Duodenal mucosa (tissue), 2 donors: ENCODE measurements at regions not wholly inside any gene's neighbourhood (a gene's known extent, or its start where the extent isn't known, plus 50 kb on each side); places are given as distances from the start of the nearest gene placed in this dataset.
"Not testable (repeated sequence)": the region's sequence is repeated elsewhere in the genome, so short reads cannot be mapped to it uniquely, and the experiment has no call there.

Experiments
- H3K27ac ChIP-seq: one replicate; pipeline ENCODE4 v1.7.0; 2013; ENCODE audit warnings: low read depth, low read length
- H3K27me3 ChIP-seq, 2 donors: one replicate each; pipeline ENCODE4 v1.7.0; 2013; ENCODE audit warnings: low read length in 2 of 2, control low read depth in 1 of 2; ENCODE audit not compliant: insufficient read depth in 2 of 2, control insufficient read depth in 1 of 2
- H3K36me3 ChIP-seq, 2 donors: one replicate each; pipeline ENCODE4 v1.7.0; 2013; ENCODE audit warnings: low read length in 2 of 2, control low read depth in 1 of 2; ENCODE audit not compliant: insufficient read depth in 2 of 2, control insufficient read depth in 1 of 2
- H3K4me1 ChIP-seq, 2 donors: one replicate each; pipeline ENCODE4 v1.7.0; 2013; ENCODE audit warnings: low read length in 2 of 2, control low read depth in 1 of 2; ENCODE audit not compliant: insufficient read depth in 2 of 2, control insufficient read depth in 1 of 2
- H3K4me3 ChIP-seq, 2 donors: one replicate each; pipeline ENCODE4 v1.7.0; 2013; ENCODE audit warnings: low read length in 2 of 2, low read depth in 1 of 2
- H3K9ac ChIP-seq, 2 donors: one replicate each; pipeline ENCODE4 v1.7.0; 2013; ENCODE audit warnings: low read length in 2 of 2, low read depth in 1 of 2
- H3K9me3 ChIP-seq, 2 donors: one replicate each; pipeline ENCODE4 v1.7.0; 2013; ENCODE audit warnings: low read length in 2 of 2, control low read depth in 1 of 2; ENCODE audit not compliant: control insufficient read depth in 1 of 2

- Histone ChIP-seq H3K36me3 (no peaks in the 10 kb centered on the region), H3K9ac (no peak overlapping the region), H3K4me3 (no peak overlapping the region), H3K27me3 (no peaks in the 10 kb centered on the region), H3K9me3 (no peaks in the 10 kb centered on the region), H3K27ac (no peak overlapping the region), H3K4me1 (no peaks in the 10 kb centered on the region)
Measured at GRCh38 chr2:15759385-15759784, 167.7 kb downstream of the DDX1 start.

- not testable (repeated sequence) for H3K4me3 ChIP-seq, H3K27me3 ChIP-seq, H3K27ac ChIP-seq, H3K9ac ChIP-seq, H3K9me3 ChIP-seq, H3K4me1 ChIP-seq, H3K36me3 ChIP-seq
Measured at GRCh38 chr2:15759791-15760190, 168.1 kb downstream of the DDX1 start.

- Histone ChIP-seq H3K36me3 (no peaks in the 10 kb centered on the region), H3K9ac (no peak overlapping the region), H3K9me3 (no peaks in the 10 kb centered on the region), H3K27ac (no peak overlapping the region), H3K4me3 (no peak overlapping the region), H3K4me1 (no peaks in the 10 kb centered on the region), H3K27me3 (no peaks in the 10 kb centered on the region)
Measured at GRCh38 chr2:15760232-15760910, 168.7 kb downstream of the DDX1 start.

DNA sequence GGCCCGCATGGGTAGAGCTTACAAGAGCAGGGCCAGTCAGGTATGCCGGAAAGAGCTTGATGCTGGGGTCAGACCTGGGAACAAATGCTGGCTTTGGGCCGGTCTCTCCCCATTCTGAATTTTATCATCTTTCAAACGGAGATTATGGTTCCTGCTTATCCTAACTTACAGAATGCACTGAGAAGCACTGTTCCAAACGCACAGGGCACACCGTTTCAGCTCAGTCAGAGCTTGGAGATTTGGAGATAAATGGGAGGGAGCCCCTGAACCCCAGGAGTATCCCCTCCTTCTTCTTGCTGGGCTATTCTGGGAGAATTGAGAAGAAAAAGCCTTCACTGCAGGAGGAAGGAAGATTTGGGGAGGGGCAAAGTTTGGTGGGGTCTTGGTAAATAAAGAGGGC lies 169.4 kb downstream of the DDX1 start:
- Histone ChIP-seq H3K36me3 (no peaks in the 10 kb centered on the region), H3K9me3 (no peaks in the 10 kb centered on the region), H3K27me3 (no peaks in the 10 kb centered on the region), H3K27ac (no peak overlapping the region), H3K4me1 (no peaks in the 10 kb centered on the region), H3K9ac (no peak overlapping the region), H3K4me3 (no peak overlapping the region)

DNA sequence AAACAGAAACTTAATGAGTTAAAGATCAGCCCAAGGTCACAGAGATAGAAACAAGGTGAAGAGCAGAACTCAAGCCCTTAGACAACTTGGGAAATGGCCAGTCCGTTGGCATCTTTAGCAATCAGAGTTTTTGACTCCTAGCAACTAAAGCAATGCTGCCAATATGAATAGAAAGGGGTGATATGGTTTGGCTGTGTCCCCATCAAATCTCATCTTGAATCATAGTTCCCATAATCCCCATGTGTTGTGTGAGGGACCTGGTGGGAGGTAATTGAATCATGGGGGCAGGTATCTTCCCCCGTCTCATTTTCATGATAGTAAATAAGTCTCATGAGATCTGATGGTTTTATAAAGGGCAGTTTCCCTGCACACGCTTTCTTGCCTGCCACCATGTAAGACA lies 170.2 kb downstream of the DDX1 start:
- Histone ChIP-seq H3K4me3 (no peak overlapping the region), H3K27ac (no peak overlapping the region), H3K4me1 (no peaks in the 10 kb centered on the region), H3K9ac (no peak overlapping the region), H3K27me3 (no peaks in the 10 kb centered on the region), H3K9me3 (no peaks in the 10 kb centered on the region), H3K36me3 (no peaks in the 10 kb centered on the region)

- no peak overlapping the region for H3K4me3 ChIP-seq
- no peak overlapping the region for H3K9ac ChIP-seq
- no peaks in the 10 kb centered on the region for H3K4me1 ChIP-seq
- no peaks in the 10 kb centered on the region for H3K27me3 ChIP-seq
- no peaks in the 10 kb centered on the region for H3K9me3 ChIP-seq
- H3K36me3 ChIP-seq = no peaks in the 10 kb centered on the region
- H3K27ac ChIP-seq = no peak overlapping the region
Measured at GRCh38 chr2:15762449-15762848, 170.8 kb downstream of the DDX1 start.

GRCh38 chr2:15763106-15763821 lies 171.6 kb downstream of the DDX1 start:
- no peak overlapping the region for H3K9ac ChIP-seq
- H3K27ac ChIP-seq = no peak overlapping the region
- H3K27me3 ChIP-seq = no peaks in the 10 kb centered on the region
- H3K9me3 ChIP-seq = no peaks in the 10 kb centered on the region
- no peaks in the 10 kb centered on the region for H3K4me1 ChIP-seq
- no peak overlapping the region for H3K4me3 ChIP-seq
- H3K36me3 ChIP-seq = no peaks in the 10 kb centered on the region

DNA sequence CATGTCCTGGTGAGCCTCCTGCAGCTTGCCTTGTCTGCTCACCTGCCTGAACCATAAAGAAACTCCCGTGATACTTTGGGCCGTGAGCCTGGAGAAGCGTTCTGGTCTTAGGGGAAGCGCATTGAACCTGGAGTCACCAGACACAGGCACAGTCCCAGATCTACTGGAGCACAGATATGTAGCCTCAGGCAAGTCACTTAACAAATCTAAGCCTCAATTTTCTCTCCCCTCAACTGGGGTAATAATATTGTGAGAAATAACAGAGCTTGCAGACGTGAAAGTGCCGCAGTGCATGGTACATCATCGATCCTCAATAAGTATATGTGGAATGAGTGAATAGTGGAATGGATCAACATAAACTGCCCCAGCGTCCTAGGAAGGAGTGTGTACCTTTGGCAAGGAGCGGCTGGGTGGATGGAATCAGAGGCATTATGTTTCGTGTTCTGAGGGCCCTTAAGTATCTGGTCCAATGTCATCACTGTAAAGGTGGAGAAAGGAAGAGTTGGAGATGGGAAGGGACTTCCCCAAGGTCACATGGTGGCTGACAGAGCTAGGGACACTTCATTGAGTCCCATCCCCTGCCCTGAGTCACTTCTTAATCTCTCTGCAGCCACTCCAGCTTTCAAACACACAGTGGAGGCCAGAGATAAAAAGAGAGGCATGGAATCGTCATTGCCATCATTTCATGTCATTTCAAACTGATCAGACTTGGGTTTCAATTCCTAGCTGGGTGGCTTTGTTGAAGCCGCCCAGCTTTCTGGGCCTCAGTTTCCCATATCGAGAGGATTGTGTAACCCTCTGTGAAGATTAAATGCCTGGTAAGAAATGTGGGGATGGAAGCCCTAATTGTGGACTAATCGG lies 172.4 kb downstream of the DDX1 start:
- no peaks in the 10 kb centered on the region for H3K27me3 ChIP-seq
- H3K4me1 ChIP-seq = no peaks in the 10 kb centered on the region
- no peak overlapping the region for H3K9ac ChIP-seq
- H3K4me3 ChIP-seq = no peak overlapping the region
- no peaks in the 10 kb centered on the region for H3K9me3 ChIP-seq
- no peak overlapping the region for H3K27ac ChIP-seq
- no peaks in the 10 kb centered on the region for H3K36me3 ChIP-seq

DNA sequence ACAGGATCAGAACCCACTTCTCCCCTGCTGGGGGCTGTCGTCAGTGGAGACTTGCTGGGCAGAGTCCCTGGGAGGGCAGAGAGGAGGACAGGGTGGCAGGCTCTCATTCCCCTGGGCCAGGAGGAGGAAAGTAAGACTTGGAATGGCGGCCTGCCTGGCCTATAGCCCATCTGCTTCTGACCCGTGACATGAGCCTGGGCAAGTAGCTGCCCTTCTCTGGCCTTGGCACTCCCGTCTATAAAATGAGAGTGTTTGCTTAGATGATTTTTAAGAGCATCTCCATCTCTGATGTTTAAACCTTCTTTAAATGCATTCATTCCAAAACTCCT lies 173.0 kb downstream of the DDX1 start:
- Histone ChIP-seq H3K27ac (no peak overlapping the region), H3K4me1 (no peaks in the 10 kb centered on the region), H3K36me3 (no peaks in the 10 kb centered on the region), H3K9ac (no peak overlapping the region), H3K9me3 (no peaks in the 10 kb centered on the region), H3K27me3 (no peaks in the 10 kb centered on the region), H3K4me3 (no peak overlapping the region)

GRCh38 chr2:15765211-15765610 lies 173.5 kb downstream of the DDX1 start:
- no peaks in the 10 kb centered on the region for H3K27me3 ChIP-seq
- no peaks in the 10 kb centered on the region for H3K9me3 ChIP-seq
- H3K4me3 ChIP-seq = no peak overlapping the region
- no peak overlapping the region for H3K9ac ChIP-seq
- H3K36me3 ChIP-seq = no peaks in the 10 kb centered on the region
- H3K27ac ChIP-seq = no peak overlapping the region
- H3K4me1 ChIP-seq = no peaks in the 10 kb centered on the region
